ENCODE measurements at regions not wholly inside any gene's neighbourhood (a gene's known extent, or its start where the extent isn't known, plus 50 kb on each side); places are given as distances from the start of the nearest gene placed in this dataset.

GRCh38 chr21:35217504-35218060 is 168.5 kb upstream of the RUNX1 start:
- no peak overlapping the region for H3K27ac ChIP-seq
- peaks cover 6 to 12% (median 9%) of the 10 kb centered on the region in 6 donors for H3K4me1 ChIP-seq
- no peak for TF ChIP-seq POLR2A (IDR thresholded peaks at IDR 0.05)
- no peak for TF ChIP-seq CTCF (IDR thresholded peaks at IDR 0.05 in 8 of 11, conservative IDR thresholded peaks at IDR 0.05 in 3 of 11)
- TF ChIP-seq POLR2AphosphoS5 (IDR thresholded peaks at IDR 0.05), result no peak
- no peak for DNase-seq
- 81 to 100% (median 86%) methylated on average over 1 of the region's 1 CpG for WGBS, 5 donors
- no peaks in the 10 kb centered on the region for H3K27me3 ChIP-seq (replicated peaks in 1 of 7)
- intact Hi-C loops (cut with DNase I; ENCODE audit: low total_unique reads), result no loop called here
- H3K4me3 ChIP-seq, result no peak overlapping the region
- H3K9me3 ChIP-seq, result no peaks in the 10 kb centered on the region
- H3K36me3 ChIP-seq, result no peaks in the 10 kb centered on the region

- Histone ChIP-seq H3K27me3 (replicated peaks in 1 of 7) (no peaks in the 10 kb centered on the region), H3K4me3 (no peak overlapping the region), H3K9me3 (no peaks in the 10 kb centered on the region), H3K36me3 (no peaks in the 10 kb centered on the region), H3K27ac (no peak overlapping the region), H3K4me1 (peaks cover under 1 to 6% (median 3%) of the 10 kb centered on the region in 6 donors)
- no peak for DNase-seq
- 75 to 100% (median 88%) methylated on average over 1 of the region's 1 CpG for WGBS, 5 donors
- intact Hi-C loops (cut with DNase I; ENCODE audit: low total_unique reads), result no loop called here
- TF ChIP-seq POLR2A (IDR thresholded peaks at IDR 0.05) (no peak), POLR2AphosphoS5 (IDR thresholded peaks at IDR 0.05) (no peak), CTCF (IDR thresholded peaks at IDR 0.05 in 8 of 11, conservative IDR thresholded peaks at IDR 0.05 in 3 of 11) (no peak)
Measured at GRCh38 chr21:35216996-35217395, 167.9 kb upstream of the RUNX1 start.

- Histone ChIP-seq H3K27me3 (replicated peaks in 1 of 7) (no peaks in the 10 kb centered on the region), H3K27ac (no peak overlapping the region), H3K4me1 (no peaks in the 10 kb centered on the region), H3K36me3 (no peaks in the 10 kb centered on the region), H3K9me3 (no peaks in the 10 kb centered on the region), H3K4me3 (no peak overlapping the region)
- intact Hi-C loops (cut with DNase I; ENCODE audit: low total_unique reads), result no loop called here
- TF ChIP-seq POLR2AphosphoS5 (IDR thresholded peaks at IDR 0.05) (no peak), POLR2A (IDR thresholded peaks at IDR 0.05) (no peak), CTCF (IDR thresholded peaks at IDR 0.05 in 8 of 11, conservative IDR thresholded peaks at IDR 0.05 in 3 of 11) (no peak)
- DNase-seq, result no peak
- 54 to 84% (median 77%) methylated on average over 1 of the region's 1 CpG for WGBS, 5 donors
Measured at GRCh38 chr21:35215870-35216269, 166.8 kb upstream of the RUNX1 start.

- DNase-seq, result no peak
- intact Hi-C loops (cut with DNase I; ENCODE audit: low total_unique reads), result no loop called here
- Histone ChIP-seq H3K4me3 (no peak overlapping the region), H3K36me3 (no peaks in the 10 kb centered on the region), H3K27ac (peak overlapping the region in 2 of 8 donors; percentile 30 to 45), H3K4me1 (peaks cover 0 to under 1% (median 0%) of the 10 kb centered on the region in 6 donors), H3K27me3 (replicated peaks in 1 of 7) (no peaks in the 10 kb centered on the region), H3K9me3 (peaks cover 0 to 14% (median 2%) of the 10 kb centered on the region in 8 donors)
- TF ChIP-seq CTCF (IDR thresholded peaks at IDR 0.05 in 8 of 11, conservative IDR thresholded peaks at IDR 0.05 in 3 of 11) (no peak), POLR2AphosphoS5 (IDR thresholded peaks at IDR 0.05) (no peak), POLR2A (IDR thresholded peaks at IDR 0.05) (no peak)
- 62 to 81% (median 71%) methylated on average over 3 of the region's 3 CpGs for WGBS, 5 donors
Measured at GRCh38 chr21:35212393-35213127, 163.5 kb upstream of the RUNX1 start.

All from spleen (tissue), 11 donors.